Fibroblast of upper back skin (primary cell): ENCODE measurements at regions not wholly inside any gene's neighbourhood (a gene's known extent, or its start where the extent isn't known, plus 50 kb on each side); places are given as distances from the start of the nearest gene placed in this dataset.

Experiments
- DNase-seq: peaks from one replicate; pipeline ENCODE4 v3.0.0-alpha.2; 2013

GRCh38 chr7:86970986-86971385, 88.5 kb downstream of the ELAPOR2 start:
- no peak for DNase-seq

GRCh38 chr7:86970547-86970946, 88.9 kb downstream of the ELAPOR2 start:
- DNase-seq, result no peak

GRCh38 chr7:86969865-86970264, 89.6 kb downstream of the ELAPOR2 start:
- no peak for DNase-seq

GRCh38 chr7:86968618-86969017, 90.8 kb downstream of the ELAPOR2 start:
- DNase-seq, result no peak

- DNase-seq, result no peak
Measured at GRCh38 chr7:86966916-86967315, 92.5 kb downstream of the ELAPOR2 start.

- DNase-seq, result no peak
Measured at GRCh38 chr7:86965727-86966120, 93.7 kb downstream of the ELAPOR2 start.

- DNase-seq, result no peak
Measured at GRCh38 chr7:86964973-86965726, 94.3 kb downstream of the ELAPOR2 start.

- peak; percentile 71 for DNase-seq
Measured at GRCh38 chr7:86963599-86964230, 95.7 kb downstream of the ELAPOR2 start.

- no peak for DNase-seq
Measured at GRCh38 chr7:86962623-86963022, 96.8 kb downstream of the ELAPOR2 start.

GRCh38 chr7:86961686-86962085, 97.8 kb downstream of the ELAPOR2 start:
- DNase-seq, result no peak

GRCh38 chr7:86958380-86958779, 101.1 kb downstream of the ELAPOR2 start:
- no peak for DNase-seq

GRCh38 chr7:86956567-86956966, 102.9 kb downstream of the ELAPOR2 start:
- DNase-seq, result no peak

- DNase-seq, result no peak
Measured at GRCh38 chr7:86955895-86956503, 103.5 kb downstream of the ELAPOR2 start.

- DNase-seq, result no peak
Measured at GRCh38 chr7:86954971-86955370, 104.5 kb downstream of the ELAPOR2 start.

- DNase-seq, result no peak
Measured at GRCh38 chr7:86953653-86954336, 105.7 kb downstream of the ELAPOR2 start.

GRCh38 chr7:86953219-86953618, 106.2 kb downstream of the ELAPOR2 start:
- no peak for DNase-seq

- DNase-seq, result no peak
Measured at GRCh38 chr7:86951895-86952294, 107.6 kb downstream of the ELAPOR2 start.

GRCh38 chr7:86950944-86951343, 108.5 kb downstream of the ELAPOR2 start:
- DNase-seq, result no peak

GRCh38 chr7:86950360-86950759, 109.1 kb downstream of the ELAPOR2 start:
- DNase-seq, result no peak

GRCh38 chr7:86949779-86950260, 109.6 kb downstream of the ELAPOR2 start:
- DNase-seq, result no peak

- no peak for DNase-seq
Measured at GRCh38 chr7:86949052-86949778, 110.2 kb downstream of the ELAPOR2 start.

GRCh38 chr7:86947929-86948328, 111.5 kb downstream of the ELAPOR2 start:
- peak; percentile 49 for DNase-seq

GRCh38 chr7:86943447-86943846, 116.0 kb downstream of the ELAPOR2 start:
- no peak for DNase-seq
